ENCODE measurements at regions not wholly inside any gene's neighbourhood (a gene's known extent, or its start where the extent isn't known, plus 50 kb on each side); places are given as distances from the start of the nearest gene placed in this dataset.

DNA sequence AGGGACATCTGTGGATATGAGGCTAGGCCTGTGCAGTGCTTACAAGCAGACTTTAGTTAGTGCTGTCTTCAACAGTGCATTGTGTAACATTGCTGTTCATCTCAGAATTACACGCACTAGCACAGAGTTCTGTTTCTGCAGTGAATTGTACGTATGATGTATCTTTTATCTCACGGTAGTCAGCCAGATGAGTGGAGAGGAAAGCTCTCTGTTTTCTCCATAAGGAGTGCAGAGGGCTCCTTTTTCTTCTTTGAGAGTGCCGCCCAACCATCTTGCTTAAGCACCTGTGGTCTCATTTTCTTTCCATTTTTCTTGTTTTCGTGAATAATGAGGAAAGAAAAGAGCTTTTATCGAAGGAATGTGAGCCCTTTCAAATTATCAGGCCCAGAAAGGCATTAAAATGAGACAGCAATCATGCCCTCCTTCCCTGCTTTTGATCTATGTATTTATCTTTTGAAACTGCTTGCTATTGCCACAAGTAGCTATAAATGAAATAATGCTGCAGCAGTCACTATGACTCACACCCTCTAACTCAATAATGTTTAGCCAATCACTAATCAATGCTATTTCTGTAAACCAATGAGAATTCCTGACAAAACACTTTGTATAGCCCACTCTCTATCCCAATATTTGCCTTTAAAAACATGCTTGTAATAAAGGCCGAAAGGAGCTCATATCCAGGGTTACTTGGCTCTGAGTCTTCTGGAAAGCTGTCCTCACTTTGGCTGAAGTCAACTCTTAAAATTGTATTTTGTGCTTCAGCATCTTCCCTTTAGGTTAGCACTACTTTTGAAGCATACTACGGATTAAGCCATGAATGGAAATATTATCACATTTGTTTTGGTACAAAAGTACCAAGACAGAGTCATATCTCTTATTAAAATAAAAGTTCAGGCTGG lies 226.0 kb upstream of the P2RY1 start:
- intact Hi-C loops (cut with DNase I; ENCODE audit: low total_unique reads) = no loop called here
- 65 to 68% methylated on average over 8 of the region's 8 CpGs for WGBS, 2 donors
- Histone ChIP-seq H3K27ac (no peak overlapping the region), H3K4me1 (no peaks in the 10 kb centered on the region), H3K4me3 (no peak overlapping the region), H3K36me3 (ENCODE audit: low read depth, missing control alignments) (no peaks in the 10 kb centered on the region), H3K9me3 (no peaks in the 10 kb centered on the region), H3K27me3 (no peaks in the 10 kb centered on the region)
- DNase-seq = no peak
- TF ChIP-seq, protein P1, sequence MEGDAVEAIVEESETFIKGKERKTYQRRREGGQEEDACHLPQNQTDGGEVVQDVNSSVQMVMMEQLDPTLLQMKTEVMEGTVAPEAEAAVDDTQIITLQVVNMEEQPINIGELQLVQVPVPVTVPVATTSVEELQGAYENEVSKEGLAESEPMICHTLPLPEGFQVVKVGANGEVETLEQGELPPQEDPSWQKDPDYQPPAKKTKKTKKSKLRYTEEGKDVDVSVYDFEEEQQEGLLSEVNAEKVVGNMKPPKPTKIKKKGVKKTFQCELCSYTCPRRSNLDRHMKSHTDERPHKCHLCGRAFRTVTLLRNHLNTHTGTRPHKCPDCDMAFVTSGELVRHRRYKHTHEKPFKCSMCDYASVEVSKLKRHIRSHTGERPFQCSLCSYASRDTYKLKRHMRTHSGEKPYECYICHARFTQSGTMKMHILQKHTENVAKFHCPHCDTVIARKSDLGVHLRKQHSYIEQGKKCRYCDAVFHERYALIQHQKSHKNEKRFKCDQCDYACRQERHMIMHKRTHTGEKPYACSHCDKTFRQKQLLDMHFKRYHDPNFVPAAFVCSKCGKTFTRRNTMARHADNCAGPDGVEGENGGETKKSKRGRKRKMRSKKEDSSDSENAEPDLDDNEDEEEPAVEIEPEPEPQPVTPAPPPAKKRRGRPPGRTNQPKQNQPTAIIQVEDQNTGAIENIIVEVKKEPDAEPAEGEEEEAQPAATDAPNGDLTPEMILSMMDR (IDR thresholded peaks at IDR 0.05) = no peak
- no peak for TF ChIP-seq POLR2A (IDR thresholded peaks at IDR 0.05)

DNA sequence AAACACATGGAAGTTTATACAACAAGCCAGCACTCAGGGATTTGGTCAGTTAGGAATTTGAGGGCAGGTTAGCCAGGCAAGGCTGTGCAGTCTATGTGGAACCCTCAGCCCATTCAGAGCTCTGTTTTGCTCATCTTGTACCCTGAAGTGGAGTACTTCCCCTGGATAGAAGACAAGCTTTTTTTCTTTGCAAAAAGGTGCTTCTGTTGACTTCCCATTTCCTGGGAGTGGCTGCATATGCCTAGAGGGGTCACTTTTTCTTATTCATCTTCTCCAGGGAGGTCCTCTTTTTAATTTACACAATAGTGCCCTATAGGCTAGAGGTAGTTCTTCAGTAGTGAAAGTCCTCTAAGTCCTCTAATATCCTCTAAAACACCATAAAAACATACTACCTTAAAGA lies 225.0 kb upstream of the P2RY1 start:
- no peak for DNase-seq
- H3K27ac ChIP-seq = no peak overlapping the region
- intact Hi-C loops (cut with DNase I; ENCODE audit: low total_unique reads) = no loop called here
- TF ChIP-seq, protein P1 (IDR thresholded peaks at IDR 0.05) = no peak
- TF ChIP-seq POLR2A (IDR thresholded peaks at IDR 0.05) = no peak
- no peaks in the 10 kb centered on the region for H3K9me3 ChIP-seq
- no peaks in the 10 kb centered on the region for H3K4me1 ChIP-seq
- H3K4me3 ChIP-seq = no peak overlapping the region
- no peaks in the 10 kb centered on the region for H3K36me3 ChIP-seq (ENCODE audit: low read depth, missing control alignments)
- H3K27me3 ChIP-seq = no peaks in the 10 kb centered on the region

DNA sequence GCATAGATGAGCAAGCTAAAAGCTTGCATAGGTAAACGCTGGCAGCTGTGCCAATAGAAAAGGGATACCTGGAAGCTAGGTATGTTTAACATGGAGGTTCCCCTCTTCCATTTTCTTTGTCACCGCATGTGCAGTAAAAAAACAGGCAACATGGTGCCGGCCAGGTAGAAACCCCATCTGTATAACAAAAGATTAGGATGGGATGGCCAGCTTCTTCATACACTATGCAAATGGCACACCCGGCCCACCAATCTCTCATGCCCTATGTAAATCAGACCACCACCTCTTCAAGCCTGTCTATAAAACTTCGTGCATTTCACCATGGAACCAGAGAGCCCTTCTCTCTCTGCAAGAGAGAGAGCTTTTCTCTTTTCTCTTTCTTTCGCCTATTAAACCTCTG lies 224.3 kb upstream of the P2RY1 start:
- H3K27ac ChIP-seq = no peak overlapping the region
- DNase-seq = no peak
- no peaks in the 10 kb centered on the region for H3K36me3 ChIP-seq (ENCODE audit: low read depth, missing control alignments)
- no peaks in the 10 kb centered on the region for H3K9me3 ChIP-seq
- H3K4me1 ChIP-seq = no peaks in the 10 kb centered on the region
- no peak overlapping the region for H3K4me3 ChIP-seq
- intact Hi-C loops (cut with DNase I; ENCODE audit: low total_unique reads) = no loop called here
- WGBS, 2 donors = 94% methylated on average over 6 of the region's 6 CpGs
- TF ChIP-seq, protein P1 (IDR thresholded peaks at IDR 0.05) = no peak
- TF ChIP-seq POLR2A (IDR thresholded peaks at IDR 0.05) = no peak
- no peaks in the 10 kb centered on the region for H3K27me3 ChIP-seq

DNA sequence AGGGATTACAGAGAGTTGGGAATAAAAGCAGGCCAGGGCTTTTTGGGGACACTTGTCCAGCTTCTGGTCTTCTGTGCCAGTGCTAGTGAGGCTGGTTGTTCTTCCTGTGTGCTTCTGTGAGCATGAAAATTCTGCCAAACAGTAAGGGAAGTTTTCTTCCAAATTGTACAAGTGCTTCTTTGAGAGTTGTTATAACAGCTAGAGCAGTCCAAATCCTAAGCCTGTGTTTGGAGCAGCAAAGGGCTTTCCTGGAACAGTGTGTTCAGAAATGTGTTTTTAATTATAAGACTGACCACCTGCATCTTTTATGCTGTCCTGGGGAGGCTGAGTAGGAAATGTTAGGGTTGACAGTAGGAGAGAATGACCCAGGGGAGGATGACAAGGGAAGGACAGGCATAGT lies 223.0 kb upstream of the P2RY1 start:
- no peaks in the 10 kb centered on the region for H3K4me1 ChIP-seq
- no peak for TF ChIP-seq POLR2A (IDR thresholded peaks at IDR 0.05)
- TF ChIP-seq, protein P1 (IDR thresholded peaks at IDR 0.05) = no peak
- H3K36me3 ChIP-seq (ENCODE audit: low read depth, missing control alignments) = no peaks in the 10 kb centered on the region
- DNase-seq = no peak
- no peaks in the 10 kb centered on the region for H3K9me3 ChIP-seq
- H3K4me3 ChIP-seq = no peak overlapping the region
- intact Hi-C loops (cut with DNase I; ENCODE audit: low total_unique reads) = no loop called here
- no peaks in the 10 kb centered on the region for H3K27me3 ChIP-seq
- no peak overlapping the region for H3K27ac ChIP-seq

DNA sequence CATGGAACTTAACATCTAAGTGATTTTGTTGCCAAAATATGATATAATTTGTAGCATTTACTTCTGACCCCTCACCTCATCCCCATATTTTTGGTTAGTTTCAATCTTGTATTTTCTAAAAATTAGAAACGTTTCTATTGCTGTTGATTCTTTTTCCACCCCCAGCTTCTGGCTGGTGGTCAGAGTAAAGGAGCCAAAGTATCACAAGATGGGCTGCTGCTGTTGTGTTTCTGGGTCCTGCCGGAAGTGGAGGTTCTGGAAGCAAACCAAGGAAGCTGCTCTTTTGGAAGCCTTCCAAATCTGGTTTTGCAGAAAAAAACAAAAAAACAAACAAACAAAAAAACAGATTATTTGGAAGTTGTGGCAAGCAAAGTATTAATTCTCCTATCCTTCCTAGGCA lies 221.1 kb upstream of the P2RY1 start:
- Histone ChIP-seq H3K36me3 (ENCODE audit: low read depth, missing control alignments) (no peaks in the 10 kb centered on the region), H3K4me3 (no peak overlapping the region), H3K4me1 (no peaks in the 10 kb centered on the region), H3K9me3 (no peaks in the 10 kb centered on the region), H3K27me3 (no peaks in the 10 kb centered on the region), H3K27ac (no peak overlapping the region)
- no peak for DNase-seq
- intact Hi-C loops (cut with DNase I; ENCODE audit: low total_unique reads) = no loop called here
- WGBS, 2 donors = 25 to 34% methylated on average over 2 of the region's 2 CpGs
- TF ChIP-seq, protein P1 (IDR thresholded peaks at IDR 0.05) = no peak
- no peak for TF ChIP-seq POLR2A (IDR thresholded peaks at IDR 0.05)

Measured in testis (tissue), 2 donors.